CD4-positive, alpha-beta T cell (primary cell): ENCODE measurements at regions not wholly inside any gene's neighbourhood (a gene's known extent, or its start where the extent isn't known, plus 50 kb on each side); places are given as distances from the start of the nearest gene placed in this dataset.
A peak's percentile ranks its signal among the peaks of the same experiment; 100 is the strongest.

Experiments
- ATAC-seq: fragments of 200-7000 bp; cut with Tn5 transposase; one replicate; pipeline ENCODE4 v1.10.0; 2022; ENCODE audit warnings: mild to moderate bottlenecking; ENCODE audit not compliant: poor library complexity
- CTCF ChIA-PET: fragments of 350-600 bp; sonication (Branson Sonifier 250); formaldehyde crosslinking; loops from one replicate; lab custom pipeline; 2021; ENCODE audit warnings: antibody characterized with exemption, inconsistent platforms; lab: Charles Lee
- POLR2A ChIA-PET: fragments of 350-600 bp; sonication (Branson Sonifier 250); formaldehyde crosslinking; loops from one replicate; lab custom pipeline; 2021; ENCODE audit warnings: antibody characterized with exemption, inconsistent platforms; lab: Charles Lee
- DNase-seq, 14 experiments: peaks; one replicate each; pipeline ENCODE4 v3.0.0-alpha.2; 2013 to 2020; ENCODE audit warnings: mixed read lengths in 2 of 14
- H3K27ac ChIP-seq, 2 donors: one replicate each; pipeline versions ENCODE4 v1.5.1 to v1.7.0; 2013; ENCODE audit warnings: low read length in 2 of 2, low read depth in 1 of 2, mild to moderate bottlenecking in 1 of 2
- H3K27me3 ChIP-seq, 2 experiments: 1 replicate in 1 of 2; 2 replicates in 1 of 2; pipeline versions ENCODE4 v1.6.1 to v1.7.0; 2013; ENCODE audit warnings: low read length in 2 of 2, control low read depth in 1 of 2, mild to moderate bottlenecking in 1 of 2, moderate library complexity in 1 of 2; ENCODE audit not compliant: insufficient read depth in 2 of 2, control insufficient read depth in 1 of 2
- H3K36me3 ChIP-seq: one replicate; pipeline ENCODE4 v1.6.1; 2013; ENCODE audit warnings: low read length, control low read depth; ENCODE audit not compliant: insufficient read depth
- H3K4me1 ChIP-seq: one replicate; pipeline ENCODE4 v1.6.1; 2013; ENCODE audit warnings: low read length, control low read depth; ENCODE audit not compliant: insufficient read depth
- H3K4me3 ChIP-seq: one replicate; pipeline ENCODE4 v1.5.1; 2013; ENCODE audit warnings: mild to moderate bottlenecking, low read length, moderate library complexity
- H3K9me3 ChIP-seq, 2 experiments: 1 replicate in 1 of 2; 2 replicates in 1 of 2; pipeline versions ENCODE4 v1.6.1 to v1.7.0; 2013; ENCODE audit warnings: low read length in 2 of 2, mild to moderate bottlenecking in 2 of 2, control low read depth in 1 of 2, moderate library complexity in 1 of 2; ENCODE audit not compliant: control insufficient read depth in 1 of 2, insufficient read depth in 1 of 2
- H3K27ac Mint-ChIP-seq: one replicate; pipeline ENCODE4 v1.8.0; 2020; ENCODE audit warnings: mixed read lengths
- H3K27me3 Mint-ChIP-seq: one replicate; pipeline ENCODE4 v1.8.0; 2021; ENCODE audit warnings: mixed read lengths
- H3K36me3 Mint-ChIP-seq: one replicate; pipeline ENCODE4 v1.8.0; 2021; ENCODE audit warnings: low read depth, mixed read lengths
- H3K4me1 Mint-ChIP-seq: one replicate; pipeline ENCODE4 v1.8.0; 2021; ENCODE audit warnings: low read depth, mixed read lengths
- H3K4me3 Mint-ChIP-seq: one replicate; pipeline ENCODE4 v1.8.0; 2020; ENCODE audit warnings: mild to moderate bottlenecking, mixed read lengths
- H3K9me3 Mint-ChIP-seq: one replicate; pipeline ENCODE4 v1.8.0; 2020; ENCODE audit warnings: mixed read lengths
- intact Hi-C, 2 experiments: fragments of 100-400 bp; cut with DNase I in 1 of 2; cut with micrococcal nuclease in 1 of 2; formaldehyde crosslinking; loops; one replicate each; pipeline versions ENCODE4 v1.15.1 to v1.9.0; 2023 to 2025; cut with DNase I, micrococcal nuclease
- TF ChIP-seq, protein P1 (sequence below): fragments of 200-600 bp; IDR thresholded peaks from one replicate; pipeline ENCODE4 v1.8.0; 2022; ENCODE audit warnings: antibody characterized with exemption, mild to moderate bottlenecking

DNA sequence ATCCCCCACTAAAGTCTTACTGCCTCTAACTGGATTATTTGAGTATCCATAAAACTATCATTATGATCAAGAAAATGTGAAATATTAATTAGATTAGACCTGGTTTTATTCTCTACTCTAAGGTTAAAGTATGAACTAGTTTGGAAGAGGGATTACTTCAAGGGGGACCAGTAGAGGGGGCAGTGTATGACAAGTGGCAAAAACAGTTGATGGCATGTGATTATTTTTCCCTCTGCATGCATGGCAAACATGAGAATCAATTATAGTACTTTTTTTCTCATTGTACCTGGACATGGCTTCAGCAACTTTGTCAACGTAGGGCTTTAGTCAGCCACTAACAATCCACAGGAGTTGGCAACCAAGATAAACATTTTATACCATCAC, 145.0 kb upstream of the SLC38A2 start:
- peak in 1 of 14 experiments; percentile 24 for DNase-seq
- intact Hi-C loops: no loop called here

GRCh38 chr12:46516933-46517578, 144.5 kb upstream of the SLC38A2 start:
- Mint-ChIP-seq H3K36me3 (no peaks in the 10 kb centered on the region), H3K27ac (peak overlapping the region; percentile 7), H3K9me3 (no peaks in the 10 kb centered on the region), H3K4me3 (peak overlapping the region; percentile 31), H3K27me3 (no peaks in the 10 kb centered on the region), H3K4me1 (peaks cover 43% of the 10 kb centered on the region)
- no peaks in the 10 kb centered on the region for H3K27me3 ChIP-seq
- no peaks in the 10 kb centered on the region for H3K36me3 ChIP-seq
- no peak overlapping the region for H3K4me3 ChIP-seq
- H3K4me1 ChIP-seq: peaks cover 11% of the 10 kb centered on the region
- TF ChIP-seq, protein P1, sequence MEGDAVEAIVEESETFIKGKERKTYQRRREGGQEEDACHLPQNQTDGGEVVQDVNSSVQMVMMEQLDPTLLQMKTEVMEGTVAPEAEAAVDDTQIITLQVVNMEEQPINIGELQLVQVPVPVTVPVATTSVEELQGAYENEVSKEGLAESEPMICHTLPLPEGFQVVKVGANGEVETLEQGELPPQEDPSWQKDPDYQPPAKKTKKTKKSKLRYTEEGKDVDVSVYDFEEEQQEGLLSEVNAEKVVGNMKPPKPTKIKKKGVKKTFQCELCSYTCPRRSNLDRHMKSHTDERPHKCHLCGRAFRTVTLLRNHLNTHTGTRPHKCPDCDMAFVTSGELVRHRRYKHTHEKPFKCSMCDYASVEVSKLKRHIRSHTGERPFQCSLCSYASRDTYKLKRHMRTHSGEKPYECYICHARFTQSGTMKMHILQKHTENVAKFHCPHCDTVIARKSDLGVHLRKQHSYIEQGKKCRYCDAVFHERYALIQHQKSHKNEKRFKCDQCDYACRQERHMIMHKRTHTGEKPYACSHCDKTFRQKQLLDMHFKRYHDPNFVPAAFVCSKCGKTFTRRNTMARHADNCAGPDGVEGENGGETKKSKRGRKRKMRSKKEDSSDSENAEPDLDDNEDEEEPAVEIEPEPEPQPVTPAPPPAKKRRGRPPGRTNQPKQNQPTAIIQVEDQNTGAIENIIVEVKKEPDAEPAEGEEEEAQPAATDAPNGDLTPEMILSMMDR: no peak
- ATAC-seq (no peak), DNase-seq (peak in 2 of 14 experiments; percentile 15 to 34)
- POLR2A ChIA-PET: no interaction called here
- H3K27ac ChIP-seq: no peak overlapping the region
- intact Hi-C loops: no loop called here
- CTCF ChIA-PET: no interaction called here
- H3K9me3 ChIP-seq: no peaks in the 10 kb centered on the region

More for the DNA sequence above, 145.0 kb upstream of the SLC38A2 start:
- no peak for ATAC-seq
- ChIA-PET CTCF (no interaction called here), POLR2A (no interaction called here)
- Mint-ChIP-seq H3K4me3 (peak overlapping the region; percentile 31), H3K27ac (peak overlapping the region; percentile 7), H3K9me3 (no peaks in the 10 kb centered on the region), H3K36me3 (no peaks in the 10 kb centered on the region), H3K27me3 (no peaks in the 10 kb centered on the region), H3K4me1 (peaks cover 46% of the 10 kb centered on the region)
- H3K9me3 ChIP-seq: no peaks in the 10 kb centered on the region
- TF ChIP-seq, protein P1: no peak
- H3K4me1 ChIP-seq: peaks cover 11% of the 10 kb centered on the region
- H3K4me3 ChIP-seq: no peak overlapping the region
- no peaks in the 10 kb centered on the region for H3K27me3 ChIP-seq
- no peaks in the 10 kb centered on the region for H3K36me3 ChIP-seq
- H3K27ac ChIP-seq: no peak overlapping the region

- ATAC-seq (no peak), DNase-seq (no peak)
- ChIA-PET POLR2A (no interaction called here), CTCF (no interaction called here)
- intact Hi-C loops: no loop called here
- H3K27me3 Mint-ChIP-seq: no peaks in the 10 kb centered on the region
- H3K27ac Mint-ChIP-seq: no peak overlapping the region
- Histone ChIP-seq H3K27me3 (no peaks in the 10 kb centered on the region), H3K9me3 (no peaks in the 10 kb centered on the region), H3K36me3 (no peaks in the 10 kb centered on the region), H3K4me1 (peaks cover 11% of the 10 kb centered on the region), H3K4me3 (no peak overlapping the region), H3K27ac (no peak overlapping the region)
- H3K4me3 Mint-ChIP-seq: no peak overlapping the region
- TF ChIP-seq, protein P1: no peak
- peaks cover 40% of the 10 kb centered on the region for H3K4me1 Mint-ChIP-seq
- H3K36me3 Mint-ChIP-seq: no peaks in the 10 kb centered on the region
- no peaks in the 10 kb centered on the region for H3K9me3 Mint-ChIP-seq
Observed at GRCh38 chr12:46516238-46516932, 143.8 kb upstream of the SLC38A2 start.
